ENCODE measurements at regions not wholly inside any gene's neighbourhood (a gene's known extent, or its start where the extent isn't known, plus 50 kb on each side); places are given as distances from the start of the nearest gene placed in this dataset.

- no peaks in the 10 kb centered on the region for H3K27me3 Mint-ChIP-seq
- no peak overlapping the region for H3K27ac Mint-ChIP-seq
- peaks cover 0 to 5% (median 0%) of the 10 kb centered on the region in 3 donors for H3K36me3 Mint-ChIP-seq
- no peaks in the 10 kb centered on the region for H3K4me1 ChIP-seq (ENCODE audit: insufficient read depth, low read length)
- no peaks in the 10 kb centered on the region for H3K36me3 ChIP-seq (ENCODE audit: insufficient read depth, low read length)
- no peaks in the 10 kb centered on the region for H3K27me3 ChIP-seq (ENCODE audit: insufficient read depth, low read length, poor library complexity, severe bottlenecking)
- peak in 1 of 5 donors; percentile 32 for DNase-seq
- no peak overlapping the region for H3K4me3 ChIP-seq (ENCODE audit: low read length)
- peaks cover 6% of the 10 kb centered on the region for H3K9me3 ChIP-seq (ENCODE audit: low read length)
- POLR2A ChIA-PET: no interaction called here
- H3K4me1 Mint-ChIP-seq: no peaks in the 10 kb centered on the region
- no peak overlapping the region for H3K27ac ChIP-seq (ENCODE audit: low read depth, low read length)
- CTCF ChIA-PET: no interaction called here
- no peak overlapping the region for H3K4me3 Mint-ChIP-seq
- peaks cover 19 to 46% (median 24%) of the 10 kb centered on the region in 5 donors for H3K9me3 Mint-ChIP-seq
Observed at GRCh38 chr15:25175033-25175788, 220.4 kb downstream of the SNRPN start.

- POLR2A ChIA-PET: no interaction called here
- H3K27me3 Mint-ChIP-seq: no peaks in the 10 kb centered on the region
- no peaks in the 10 kb centered on the region for H3K4me1 Mint-ChIP-seq
- H3K27ac ChIP-seq (ENCODE audit: low read depth, low read length): no peak overlapping the region
- no peaks in the 10 kb centered on the region for H3K4me1 ChIP-seq (ENCODE audit: insufficient read depth, low read length)
- H3K9me3 ChIP-seq (ENCODE audit: low read length): peaks cover 6% of the 10 kb centered on the region
- peak in 1 of 5 donors; percentile 23 for DNase-seq
- no peak overlapping the region for H3K4me3 Mint-ChIP-seq
- H3K27me3 ChIP-seq (ENCODE audit: insufficient read depth, low read length, poor library complexity, severe bottlenecking): no peaks in the 10 kb centered on the region
- no peak overlapping the region for H3K4me3 ChIP-seq (ENCODE audit: low read length)
- CTCF ChIA-PET: no interaction called here
- H3K27ac Mint-ChIP-seq: no peak overlapping the region
- H3K36me3 Mint-ChIP-seq: peaks cover 0 to 5% (median 0%) of the 10 kb centered on the region in 3 donors
- no peaks in the 10 kb centered on the region for H3K36me3 ChIP-seq (ENCODE audit: insufficient read depth, low read length)
- peaks cover 19 to 49% (median 24%) of the 10 kb centered on the region in 5 donors for H3K9me3 Mint-ChIP-seq
Observed at GRCh38 chr15:25175789-25176615, 221.2 kb downstream of the SNRPN start.

GRCh38 chr15:25176616-25176923, 221.8 kb downstream of the SNRPN start:
- DNase-seq: peak in 1 of 5 donors; percentile 21

DNA sequence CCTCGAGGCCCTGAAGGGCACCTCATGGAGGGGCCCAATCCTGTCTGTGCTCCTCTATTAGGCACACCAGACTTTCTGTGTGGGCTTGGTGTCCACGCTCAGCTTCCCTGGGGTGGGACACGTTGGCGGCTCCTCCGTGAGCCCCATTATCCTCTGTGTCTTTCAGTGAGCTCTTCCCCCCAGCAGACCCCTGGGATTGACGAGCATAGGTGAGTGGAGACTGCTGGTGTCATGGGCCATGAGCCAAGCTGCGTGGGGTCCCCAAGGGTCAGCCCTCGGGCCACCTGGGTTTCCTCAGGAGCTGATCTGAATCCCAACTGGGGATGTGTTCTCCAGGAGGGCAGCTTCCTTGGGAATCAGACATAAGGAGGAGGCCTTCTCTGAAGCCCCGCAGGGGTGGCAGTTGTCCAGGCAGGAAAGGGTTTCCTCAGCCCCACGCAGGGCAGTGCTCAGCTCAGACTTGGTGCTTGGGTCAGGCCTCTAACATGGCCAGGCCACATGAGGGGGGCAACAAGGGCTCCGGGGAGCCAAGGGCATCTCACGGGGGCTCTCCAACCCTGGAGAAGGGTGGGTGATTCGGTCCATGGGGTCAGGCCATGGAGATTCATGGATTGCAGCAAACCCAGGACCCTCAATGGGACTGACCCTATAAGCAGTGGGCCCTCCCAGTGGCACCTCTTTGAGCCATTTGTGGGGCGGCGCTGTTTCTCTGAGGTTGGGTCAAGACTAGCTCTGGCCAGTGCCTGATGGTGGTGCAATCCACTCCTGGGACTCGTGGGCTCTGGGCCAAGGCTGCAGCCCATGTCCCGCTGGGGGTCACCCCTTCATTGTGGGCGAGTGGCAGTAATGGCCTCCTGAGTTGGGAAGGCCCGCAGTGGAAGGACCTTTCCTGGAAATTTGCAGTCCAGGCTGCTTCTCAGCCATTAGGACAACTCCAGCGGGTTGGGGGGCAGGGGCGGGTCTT, 222.5 kb downstream of the SNRPN start:
- Mint-ChIP-seq H3K27me3 (no peaks in the 10 kb centered on the region), H3K4me1 (no peaks in the 10 kb centered on the region), H3K27ac (no peak overlapping the region), H3K36me3 (peaks cover 0 to 5% (median 0%) of the 10 kb centered on the region in 3 donors), H3K9me3 (peaks cover 17 to 49% (median 24%) of the 10 kb centered on the region in 5 donors), H3K4me3 (no peak overlapping the region)
- H3K4me1 ChIP-seq (ENCODE audit: insufficient read depth, low read length): no peaks in the 10 kb centered on the region
- no peak for DNase-seq
- H3K9me3 ChIP-seq (ENCODE audit: low read length): peaks cover 6% of the 10 kb centered on the region
- H3K4me3 ChIP-seq (ENCODE audit: low read length): no peak overlapping the region
- H3K36me3 ChIP-seq (ENCODE audit: insufficient read depth, low read length): no peaks in the 10 kb centered on the region
- ChIA-PET POLR2A (no interaction called here), CTCF (no interaction called here)
- H3K27me3 ChIP-seq (ENCODE audit: insufficient read depth, low read length, poor library complexity, severe bottlenecking): no peaks in the 10 kb centered on the region
- no peak overlapping the region for H3K27ac ChIP-seq (ENCODE audit: low read depth, low read length)

More at GRCh38 chr15:25176616-25176923, 221.8 kb downstream of the SNRPN start:
- no peak overlapping the region for H3K27ac ChIP-seq (ENCODE audit: low read depth, low read length)
- H3K27me3 ChIP-seq (ENCODE audit: insufficient read depth, low read length, poor library complexity, severe bottlenecking): no peaks in the 10 kb centered on the region
- Mint-ChIP-seq H3K9me3 (peaks cover 19 to 49% (median 24%) of the 10 kb centered on the region in 5 donors), H3K27ac (no peak overlapping the region), H3K4me1 (no peaks in the 10 kb centered on the region), H3K4me3 (no peak overlapping the region), H3K27me3 (no peaks in the 10 kb centered on the region), H3K36me3 (peaks cover 0 to 5% (median 0%) of the 10 kb centered on the region in 3 donors)
- H3K4me1 ChIP-seq (ENCODE audit: insufficient read depth, low read length): no peaks in the 10 kb centered on the region
- CTCF ChIA-PET: no interaction called here
- POLR2A ChIA-PET: no interaction called here
- peaks cover 6% of the 10 kb centered on the region for H3K9me3 ChIP-seq (ENCODE audit: low read length)
- no peaks in the 10 kb centered on the region for H3K36me3 ChIP-seq (ENCODE audit: insufficient read depth, low read length)
- H3K4me3 ChIP-seq (ENCODE audit: low read length): no peak overlapping the region

DNA sequence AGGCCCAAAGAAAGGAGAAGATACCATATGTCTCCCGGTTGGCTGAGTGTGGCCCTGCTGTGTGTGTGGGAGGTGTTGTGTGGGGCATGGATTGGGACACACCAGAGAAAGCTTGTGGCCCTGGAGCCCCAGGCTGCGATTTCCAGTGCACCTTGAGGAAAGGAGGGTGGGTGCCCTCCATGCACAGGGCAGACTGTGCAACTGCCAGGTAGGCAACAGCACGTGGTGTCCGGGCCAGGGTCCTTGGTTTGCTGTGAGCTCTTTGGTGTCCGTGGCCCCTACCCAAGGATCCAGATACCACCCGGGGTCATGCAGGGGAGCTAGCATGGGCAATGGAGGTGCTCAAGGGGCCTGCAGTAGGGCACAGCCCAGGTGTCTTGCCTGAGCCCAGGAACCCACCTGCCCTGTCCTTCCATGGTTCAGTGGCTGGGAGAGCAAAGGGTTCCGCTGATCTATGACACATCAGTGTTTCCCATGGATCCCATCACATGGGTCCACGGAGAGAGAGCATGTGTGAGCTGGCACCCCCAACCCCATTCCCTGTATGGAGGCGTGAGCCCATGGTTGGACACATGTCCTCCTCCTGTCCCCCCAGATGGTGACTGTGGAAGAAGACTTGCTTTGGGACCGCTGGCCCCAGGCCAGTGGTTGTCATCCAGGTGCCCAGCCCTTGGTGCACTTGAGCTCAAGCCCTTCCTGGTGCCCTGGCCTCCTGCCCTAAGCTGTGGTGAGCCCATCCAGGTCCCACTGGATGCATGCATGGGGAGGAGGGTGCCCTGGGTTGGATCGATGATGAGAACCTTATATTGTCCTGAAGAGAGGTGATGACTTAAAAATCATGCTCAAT, 223.4 kb downstream of the SNRPN start:
- H3K27me3 Mint-ChIP-seq: no peaks in the 10 kb centered on the region
- Histone ChIP-seq H3K36me3 (ENCODE audit: insufficient read depth, low read length) (no peaks in the 10 kb centered on the region), H3K27me3 (ENCODE audit: insufficient read depth, low read length, poor library complexity, severe bottlenecking) (no peaks in the 10 kb centered on the region), H3K4me3 (ENCODE audit: low read length) (no peak overlapping the region), H3K4me1 (ENCODE audit: insufficient read depth, low read length) (no peaks in the 10 kb centered on the region), H3K27ac (ENCODE audit: low read depth, low read length) (no peak overlapping the region), H3K9me3 (ENCODE audit: low read length) (peaks cover 6% of the 10 kb centered on the region)
- no peaks in the 10 kb centered on the region for H3K4me1 Mint-ChIP-seq
- no peak overlapping the region for H3K4me3 Mint-ChIP-seq
- no peak overlapping the region for H3K27ac Mint-ChIP-seq
- ChIA-PET CTCF (no interaction called here), POLR2A (no interaction called here)
- peak in 1 of 5 donors; percentile 30 for DNase-seq
- peaks cover 14 to 52% (median 24%) of the 10 kb centered on the region in 5 donors for H3K9me3 Mint-ChIP-seq
- peaks cover 0 to 5% (median 0%) of the 10 kb centered on the region in 3 donors for H3K36me3 Mint-ChIP-seq

DNA sequence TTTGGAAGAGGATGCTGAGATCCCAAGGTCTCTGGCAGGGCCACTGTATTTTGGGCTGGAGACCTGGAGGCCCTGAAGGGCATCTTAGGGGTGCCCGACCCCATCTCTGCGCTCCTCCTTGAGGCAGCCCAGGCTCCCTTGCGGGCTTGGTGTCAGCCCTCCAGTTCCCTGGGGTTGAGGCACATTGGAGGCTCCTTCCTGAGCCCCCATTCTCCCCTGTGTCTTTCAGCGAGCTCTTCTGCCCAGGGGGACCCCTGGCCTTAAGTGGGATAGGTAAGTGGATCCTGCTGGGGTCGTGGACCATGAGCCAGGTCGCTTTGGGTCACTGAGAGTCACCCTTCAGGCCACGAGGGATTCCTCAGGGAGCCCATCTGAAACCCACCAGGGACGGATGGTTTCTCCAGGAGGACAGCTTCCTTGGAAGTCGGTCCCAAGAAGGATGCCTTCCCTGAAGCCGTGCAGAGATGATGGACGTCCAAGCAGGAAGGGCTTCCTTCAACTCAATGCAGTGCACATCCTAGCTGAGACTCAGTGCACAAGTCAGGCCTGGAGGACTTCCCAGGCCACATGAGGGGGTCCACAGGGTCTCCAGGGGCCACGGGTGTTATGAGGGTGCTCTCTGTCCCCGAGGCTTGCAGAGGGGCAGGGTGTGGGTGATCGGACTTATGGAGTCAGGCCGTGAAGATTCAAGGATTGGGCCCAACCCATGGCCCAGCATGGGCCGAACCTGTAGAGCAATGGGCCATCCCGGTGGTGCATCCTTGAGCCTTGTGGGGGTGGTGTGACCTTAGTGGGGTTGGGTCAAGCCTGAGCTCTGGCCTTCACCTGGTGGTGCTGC, 224.3 kb downstream of the SNRPN start:
- no peaks in the 10 kb centered on the region for H3K4me1 ChIP-seq (ENCODE audit: insufficient read depth, low read length)
- POLR2A ChIA-PET: no interaction called here
- H3K4me1 Mint-ChIP-seq: no peaks in the 10 kb centered on the region
- H3K9me3 ChIP-seq (ENCODE audit: low read length): peaks cover 6% of the 10 kb centered on the region
- H3K27me3 Mint-ChIP-seq: no peaks in the 10 kb centered on the region
- no peak overlapping the region for H3K4me3 Mint-ChIP-seq
- H3K27ac Mint-ChIP-seq: no peak overlapping the region
- H3K27me3 ChIP-seq (ENCODE audit: insufficient read depth, low read length, poor library complexity, severe bottlenecking): no peaks in the 10 kb centered on the region
- H3K36me3 Mint-ChIP-seq: peaks cover 0 to 5% (median 0%) of the 10 kb centered on the region in 3 donors
- H3K27ac ChIP-seq (ENCODE audit: low read depth, low read length): no peak overlapping the region
- H3K9me3 Mint-ChIP-seq: peaks cover 12 to 50% (median 22%) of the 10 kb centered on the region in 5 donors
- DNase-seq: peak in 1 of 5 donors; percentile 17
- no peak overlapping the region for H3K4me3 ChIP-seq (ENCODE audit: low read length)
- CTCF ChIA-PET: no interaction called here
- H3K36me3 ChIP-seq (ENCODE audit: insufficient read depth, low read length): no peaks in the 10 kb centered on the region

Data from CD8-positive, alpha-beta memory T cell (primary cell).